Nephron progenitor cell (in vitro differentiated cells): ENCODE measurements at regions not wholly inside any gene's neighbourhood (a gene's known extent, or its start where the extent isn't known, plus 50 kb on each side); places are given as distances from the start of the nearest gene placed in this dataset.

Experiments
- DNase-seq: peaks from one replicate; pipeline ENCODE4 v3.0.0; 2021
- H3K27ac Mint-ChIP-seq: 2 replicates; pipeline ENCODE4 v1.8.0; 2021; ENCODE audit warnings: mild to moderate bottlenecking, moderate library complexity, mixed read lengths
- H3K27me3 Mint-ChIP-seq: 2 replicates; pipeline ENCODE4 v1.8.0; 2021; ENCODE audit warnings: mild to moderate bottlenecking, low read depth, mixed read lengths; ENCODE audit not compliant: poor library complexity
- H3K36me3 Mint-ChIP-seq: 2 replicates; pipeline ENCODE4 v1.8.0; 2021; ENCODE audit warnings: low read depth, mixed read lengths
- H3K4me1 Mint-ChIP-seq: 2 replicates; pipeline ENCODE4 v1.8.0; 2021; ENCODE audit warnings: mixed read lengths
- H3K4me3 Mint-ChIP-seq: 2 replicates; pipeline ENCODE4 v1.8.0; 2021; ENCODE audit warnings: mild to moderate bottlenecking, moderate library complexity, mixed read lengths
- H3K9me3 Mint-ChIP-seq: 2 replicates; pipeline ENCODE4 v1.8.0; 2021; ENCODE audit warnings: mild to moderate bottlenecking, moderate library complexity, mixed read lengths
- CTCF ChIP-seq: fragments of 200-600 bp; sonication (generic); IDR thresholded peaks from 2 replicates; pipeline ENCODE4 v1.5.0; 2021; ENCODE audit warnings: antibody characterized with exemption

- Mint-ChIP-seq H3K4me3 (no peak overlapping the region), H3K27ac (no peak overlapping the region), H3K27me3 (no peaks in the 10 kb centered on the region), H3K9me3 (no peaks in the 10 kb centered on the region), H3K36me3 (no peaks in the 10 kb centered on the region), H3K4me1 (no peaks in the 10 kb centered on the region)
- no peak for DNase-seq
- TF ChIP-seq CTCF: no peak
These were observed 224.2 kb upstream of the ANO5 start for GRCh38 chr11:21968702-21969101.

- no peak overlapping the region for H3K27ac Mint-ChIP-seq
- H3K4me1 Mint-ChIP-seq: no peaks in the 10 kb centered on the region
- H3K36me3 Mint-ChIP-seq: no peaks in the 10 kb centered on the region
- no peaks in the 10 kb centered on the region for H3K27me3 Mint-ChIP-seq
- DNase-seq: no peak
- H3K4me3 Mint-ChIP-seq: no peak overlapping the region
- TF ChIP-seq CTCF: no peak
- no peaks in the 10 kb centered on the region for H3K9me3 Mint-ChIP-seq
These were observed 223.0 kb upstream of the ANO5 start for GRCh38 chr11:21969841-21970240.

GRCh38 chr11:21975242-21975641, 217.6 kb upstream of the ANO5 start:
- peaks cover 4% of the 10 kb centered on the region for H3K27me3 Mint-ChIP-seq
- H3K4me3 Mint-ChIP-seq: no peak overlapping the region
- H3K4me1 Mint-ChIP-seq: no peaks in the 10 kb centered on the region
- no peaks in the 10 kb centered on the region for H3K36me3 Mint-ChIP-seq
- DNase-seq: no peak
- no peak for TF ChIP-seq CTCF
- no peaks in the 10 kb centered on the region for H3K9me3 Mint-ChIP-seq
- peak overlapping the region; percentile 8 for H3K27ac Mint-ChIP-seq

GRCh38 chr11:21976210-21976609, 216.7 kb upstream of the ANO5 start:
- peaks cover 4% of the 10 kb centered on the region for H3K27me3 Mint-ChIP-seq
- no peaks in the 10 kb centered on the region for H3K36me3 Mint-ChIP-seq
- H3K4me1 Mint-ChIP-seq: no peaks in the 10 kb centered on the region
- H3K27ac Mint-ChIP-seq: no peak overlapping the region
- H3K4me3 Mint-ChIP-seq: no peak overlapping the region
- TF ChIP-seq CTCF: no peak
- DNase-seq: no peak
- no peaks in the 10 kb centered on the region for H3K9me3 Mint-ChIP-seq

- no peak overlapping the region for H3K27ac Mint-ChIP-seq
- TF ChIP-seq CTCF: no peak
- H3K27me3 Mint-ChIP-seq: peaks cover 4% of the 10 kb centered on the region
- H3K9me3 Mint-ChIP-seq: no peaks in the 10 kb centered on the region
- no peaks in the 10 kb centered on the region for H3K36me3 Mint-ChIP-seq
- DNase-seq: no peak
- H3K4me1 Mint-ChIP-seq: no peaks in the 10 kb centered on the region
- H3K4me3 Mint-ChIP-seq: no peak overlapping the region
These were observed 209.5 kb upstream of the ANO5 start for GRCh38 chr11:21983431-21983830.

GRCh38 chr11:21986361-21986760, 206.5 kb upstream of the ANO5 start:
- no peak for DNase-seq
- TF ChIP-seq CTCF: no peak
- Mint-ChIP-seq H3K27me3 (no peaks in the 10 kb centered on the region), H3K36me3 (no peaks in the 10 kb centered on the region), H3K4me3 (no peak overlapping the region), H3K9me3 (no peaks in the 10 kb centered on the region), H3K4me1 (no peaks in the 10 kb centered on the region), H3K27ac (no peak overlapping the region)
